ENCODE measurements at regions not wholly inside any gene's neighbourhood (a gene's known extent, or its start where the extent isn't known, plus 50 kb on each side); places are given as distances from the start of the nearest gene placed in this dataset.
"Not testable (repeated sequence)": the region's sequence is repeated elsewhere in the genome, so short reads cannot be mapped to it uniquely, and the experiment has no call there.

DNA sequence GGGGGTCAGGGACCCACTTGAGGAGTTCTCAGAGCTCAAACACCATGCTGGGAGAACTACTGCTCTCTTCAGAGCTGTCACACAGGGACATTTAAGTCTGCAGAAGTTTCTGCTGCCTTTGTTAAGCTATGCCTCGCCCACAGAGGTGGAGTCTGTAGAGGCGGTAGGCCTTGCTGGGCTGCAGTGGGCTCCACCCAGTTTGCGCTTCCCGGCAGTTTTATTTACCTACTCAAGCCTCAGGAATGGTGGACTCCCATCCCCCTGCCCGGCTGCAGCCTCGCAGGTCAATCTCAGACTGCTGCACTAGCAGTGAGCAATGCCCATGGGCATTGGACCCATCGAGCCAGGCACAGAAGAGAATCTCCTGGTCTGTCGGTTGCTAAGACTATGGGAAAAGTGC is 706.4 kb downstream of the LRRIQ3 start:
- no peak for DNase-seq (ENCODE audit: low read depth)

GRCh38 chr1:73475316-73475870 is 722.6 kb downstream of the LRRIQ3 start:
- DNase-seq (ENCODE audit: low read depth), result no peak

DNA sequence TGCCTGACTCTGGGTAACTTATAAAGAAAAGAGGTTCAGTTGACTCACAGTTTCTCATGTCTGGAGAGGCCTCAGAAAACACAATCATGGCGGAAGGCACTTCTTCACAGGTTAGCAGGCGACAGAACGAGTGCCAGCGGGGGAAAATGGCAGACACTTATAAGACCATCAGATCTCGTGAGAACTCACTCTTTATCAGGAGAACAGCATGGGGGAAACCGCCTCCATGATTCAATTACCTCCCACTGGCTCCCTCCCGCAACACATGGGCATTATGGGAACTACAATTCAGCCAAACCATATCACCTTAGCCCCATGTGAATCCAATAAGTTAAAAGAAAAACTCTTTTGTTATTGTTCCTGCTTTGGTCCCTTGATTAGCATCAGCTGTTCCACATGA is 725.2 kb downstream of the LRRIQ3 start:
- DNase-seq (ENCODE audit: low read depth), result no peak

GRCh38 chr1:73467731-73468130 is 730.2 kb downstream of the LRRIQ3 start:
- DNase-seq (ENCODE audit: low read depth), result no peak

GRCh38 chr1:73463873-73464272 is 734.1 kb downstream of the LRRIQ3 start:
- no peak for DNase-seq (ENCODE audit: low read depth)

- DNase-seq (ENCODE audit: low read depth), result no peak
Observed at GRCh38 chr1:73452522-73452921, 745.5 kb downstream of the LRRIQ3 start.

DNA sequence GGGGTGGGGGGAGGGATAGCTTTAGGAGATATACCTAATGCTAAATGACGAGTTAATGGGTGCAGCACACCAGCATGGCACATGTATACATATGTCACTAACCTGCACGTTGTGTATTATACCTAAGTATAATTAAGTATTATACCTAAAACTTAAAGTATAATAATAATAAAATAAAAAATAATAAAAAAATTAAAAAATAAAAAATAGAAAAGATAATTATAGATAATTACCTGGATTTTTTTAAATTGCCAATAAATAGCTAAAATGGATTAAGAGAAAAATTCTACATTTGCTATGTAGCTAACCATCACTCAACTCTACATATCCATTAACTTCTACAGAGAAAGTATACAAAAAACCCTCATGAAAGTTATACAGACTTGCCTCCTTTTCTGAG is 747.3 kb downstream of the LRRIQ3 start:
- not testable (repeated sequence) for DNase-seq (ENCODE audit: low read depth)

DNA sequence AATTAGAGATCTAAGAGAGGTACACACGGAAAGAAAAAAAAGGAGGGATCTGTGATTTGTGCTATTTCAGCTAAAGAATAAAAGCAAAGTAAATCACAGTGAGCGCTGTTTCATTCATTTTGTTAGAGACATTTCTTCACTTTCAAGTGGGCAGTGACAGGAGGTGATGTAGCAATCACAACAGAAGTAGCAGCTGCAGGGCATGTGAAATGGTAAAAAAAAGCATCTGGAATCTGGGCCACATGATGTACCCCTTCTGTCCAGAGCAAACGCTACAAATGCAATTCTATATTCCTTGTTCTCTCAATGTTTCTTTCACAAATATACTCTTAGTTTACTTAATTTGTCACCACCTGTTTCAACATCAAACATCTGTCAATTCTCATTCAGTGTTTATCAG is 786.5 kb downstream of the LRRIQ3 start:
- no peak for DNase-seq (ENCODE audit: low read depth)

- DNase-seq (ENCODE audit: low read depth), result no peak
Observed at GRCh38 chr1:73401666-73402065, 796.3 kb downstream of the LRRIQ3 start.

- DNase-seq (ENCODE audit: low read depth), result no peak
Observed at GRCh38 chr1:73382966-73383365, 815.0 kb downstream of the LRRIQ3 start.

- DNase-seq (ENCODE audit: low read depth), result no peak
Observed at GRCh38 chr1:73366734-73367413, 831.1 kb downstream of the LRRIQ3 start.

- DNase-seq (ENCODE audit: low read depth), result no peak
Observed at GRCh38 chr1:73359001-73359400, 839.0 kb downstream of the LRRIQ3 start.

- DNase-seq (ENCODE audit: low read depth), result no peak
Observed at GRCh38 chr1:73356485-73356884, 841.5 kb downstream of the LRRIQ3 start.

GRCh38 chr1:73343947-73344346 is 854.0 kb downstream of the LRRIQ3 start:
- no peak for DNase-seq (ENCODE audit: low read depth)

GRCh38 chr1:73333847-73334503 is 864.0 kb downstream of the LRRIQ3 start:
- no peak for DNase-seq (ENCODE audit: low read depth)

- no peak for DNase-seq (ENCODE audit: low read depth)
Observed at GRCh38 chr1:73331726-73332125, 866.2 kb downstream of the LRRIQ3 start.

- no peak for DNase-seq (ENCODE audit: low read depth)
Observed at GRCh38 chr1:73327998-73328397, 870.0 kb downstream of the LRRIQ3 start.

- DNase-seq (ENCODE audit: low read depth), result no peak
Observed at GRCh38 chr1:73327180-73327793, 870.7 kb downstream of the LRRIQ3 start.

- no peak for DNase-seq (ENCODE audit: low read depth)
Observed at GRCh38 chr1:73326663-73327062, 871.3 kb downstream of the LRRIQ3 start.

DNA sequence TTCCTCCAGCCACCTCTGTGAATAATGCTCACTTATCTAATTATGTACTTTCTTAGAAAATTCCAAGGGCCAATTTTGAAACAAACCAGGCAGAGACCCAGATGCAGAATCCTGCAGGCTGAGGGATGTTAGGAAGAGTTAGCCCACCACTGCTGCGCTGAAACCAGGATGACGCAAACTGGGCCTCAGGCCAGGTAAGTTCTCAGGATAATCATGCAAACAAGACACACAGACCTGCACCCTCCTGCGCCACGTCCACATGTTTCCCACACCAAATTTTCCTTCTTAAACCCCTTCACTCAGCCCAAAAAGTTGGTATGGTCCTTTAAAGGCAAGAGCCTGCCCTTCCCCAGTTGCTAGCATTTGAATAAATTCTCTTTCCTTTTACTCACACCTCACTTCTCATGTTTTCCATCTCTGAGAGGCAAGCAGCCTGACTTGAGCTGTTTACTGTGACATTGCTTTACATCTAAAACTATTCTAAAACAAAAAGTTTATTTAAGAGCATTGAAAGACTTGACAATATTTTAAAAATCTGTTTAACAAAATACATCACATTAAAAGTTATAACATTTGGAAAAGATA is 887.1 kb downstream of the LRRIQ3 start:
- DNase-seq (ENCODE audit: low read depth), result no peak

GRCh38 chr1:73306899-73307555 is 890.9 kb downstream of the LRRIQ3 start:
- DNase-seq (ENCODE audit: low read depth), result no peak

DNA sequence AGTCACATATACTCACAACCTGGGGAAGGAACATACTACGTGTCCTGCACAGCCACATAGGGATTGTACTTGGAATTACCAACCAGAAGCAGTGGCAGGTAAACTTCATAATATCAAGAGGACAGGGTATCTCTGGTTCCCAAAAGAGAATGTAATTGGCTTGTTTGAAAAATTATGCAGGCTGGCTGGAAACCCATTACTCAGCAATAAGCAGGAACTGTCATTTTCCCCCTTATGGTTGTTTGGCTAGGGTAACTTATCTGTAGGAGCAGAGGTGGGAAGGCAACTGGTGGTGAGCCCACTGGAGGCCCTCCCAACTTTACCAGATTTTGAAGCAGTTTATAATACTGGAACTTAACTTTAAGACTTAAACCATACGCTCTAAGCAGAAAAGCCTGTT is 924.1 kb downstream of the LRRIQ3 start:
- DNase-seq (ENCODE audit: low read depth), result no peak

Data from forelimb muscle (tissue), 1 donor.